ENCODE measurements at regions not wholly inside any gene's neighbourhood (a gene's known extent, or its start where the extent isn't known, plus 50 kb on each side); places are given as distances from the start of the nearest gene placed in this dataset.

- Mint-ChIP-seq H3K4me3 (no peak overlapping the region), H3K4me1 (no peaks in the 10 kb centered on the region), H3K36me3 (ENCODE audit: low read depth) (no peaks in the 10 kb centered on the region), H3K9me3 (ENCODE audit: low read depth) (peaks cover 9% of the 10 kb centered on the region), H3K27me3 (peaks cover 9% of the 10 kb centered on the region), H3K27ac (no peak overlapping the region)
- POLR2A ChIA-PET = no interaction called here
- DNase-seq (no peak), ATAC-seq (no peak)
- intact Hi-C loops (cut with DNase I, micrococcal nuclease) = no loop called here
- CTCF ChIA-PET = no interaction called here
Observed at GRCh38 chr9:113742878-113743277, 133.2 kb upstream of the ZNF618 start.

DNA sequence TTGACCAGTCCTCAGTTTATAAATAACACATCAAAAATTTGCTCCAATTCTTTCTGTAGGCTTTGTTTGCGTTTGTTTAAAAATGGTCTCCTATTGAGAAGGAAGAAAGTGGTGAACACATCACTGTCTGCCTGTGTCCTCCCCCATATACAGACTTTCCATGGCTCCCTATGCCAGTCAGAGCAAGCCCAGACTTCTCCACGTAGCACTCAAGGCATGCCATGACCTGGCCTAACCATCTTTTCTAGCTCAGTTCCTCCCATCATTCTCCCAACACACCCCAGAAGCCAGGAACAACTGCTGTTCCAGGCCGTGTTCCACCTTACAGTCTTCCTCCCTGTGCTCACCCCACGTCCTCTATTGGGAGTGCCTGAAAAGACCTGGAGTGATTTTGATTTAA lies 129.6 kb upstream of the ZNF618 start:
- CTCF ChIA-PET = interaction anchor here (0.5 to 2.0 kb wide), 3 partner anchors 10 to 344 kb away, joined by 3 to 8 read pairs (median 3); no protein-coding TSS in a partner anchor
- no peaks in the 10 kb centered on the region for H3K4me1 Mint-ChIP-seq
- no peak overlapping the region for H3K27ac Mint-ChIP-seq
- H3K36me3 Mint-ChIP-seq (ENCODE audit: low read depth) = no peaks in the 10 kb centered on the region
- no peak for ATAC-seq
- intact Hi-C loops (cut with DNase I, micrococcal nuclease) = no loop called here
- H3K27me3 Mint-ChIP-seq = peaks cover 7% of the 10 kb centered on the region
- H3K9me3 Mint-ChIP-seq (ENCODE audit: low read depth) = peaks cover 11% of the 10 kb centered on the region
- H3K4me3 Mint-ChIP-seq = no peak overlapping the region
- DNase-seq = no peak
- POLR2A ChIA-PET = no interaction called here

- POLR2A ChIA-PET = no interaction called here
- no peaks in the 10 kb centered on the region for H3K36me3 Mint-ChIP-seq (ENCODE audit: low read depth)
- DNase-seq = no peak
- intact Hi-C loops (cut with DNase I, micrococcal nuclease) = no loop called here
- H3K4me3 Mint-ChIP-seq = no peak overlapping the region
- H3K9me3 Mint-ChIP-seq (ENCODE audit: low read depth) = peaks cover 11% of the 10 kb centered on the region
- H3K4me1 Mint-ChIP-seq = no peaks in the 10 kb centered on the region
- no peak overlapping the region for H3K27ac Mint-ChIP-seq
- ATAC-seq = no peak
- H3K27me3 Mint-ChIP-seq = peaks cover 9% of the 10 kb centered on the region
- CTCF ChIA-PET = no interaction called here
Observed at GRCh38 chr9:113748135-113748534, 128.0 kb upstream of the ZNF618 start.

DNA sequence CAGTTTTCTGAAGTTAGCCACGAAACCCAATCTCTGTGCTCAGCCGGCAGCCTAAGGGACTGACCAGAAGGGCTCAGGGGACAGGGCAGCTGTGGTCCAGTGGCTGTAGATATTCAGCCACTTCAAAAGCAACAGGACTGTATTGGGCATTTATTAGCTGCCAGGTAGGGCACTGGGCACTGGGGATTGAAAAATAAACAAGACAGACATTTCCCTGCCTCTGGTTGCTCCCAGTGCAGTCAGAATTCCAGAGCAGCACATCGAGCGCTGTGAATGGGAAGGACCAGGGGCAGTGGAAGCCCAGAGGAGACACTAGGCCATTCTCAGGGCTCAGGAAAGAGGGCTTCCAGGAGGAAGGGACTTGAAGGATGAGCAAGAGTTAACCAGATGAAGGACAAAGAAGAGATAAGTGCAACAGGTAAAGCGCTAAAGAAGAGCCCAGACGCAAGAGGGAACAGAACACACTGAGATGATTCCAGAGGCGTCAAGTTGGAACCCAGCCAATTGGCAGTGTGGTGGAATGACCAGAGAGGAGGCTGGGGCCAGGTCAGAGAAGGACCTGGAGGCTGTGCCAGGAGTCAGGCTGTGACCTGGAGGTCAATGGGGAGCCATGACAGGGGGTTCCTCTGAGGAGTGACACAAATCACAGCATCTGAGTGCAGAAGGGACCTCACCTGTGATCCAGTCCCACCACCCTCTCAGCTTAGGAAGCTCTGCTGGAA lies 122.5 kb upstream of the ZNF618 start:
- ATAC-seq (no peak), DNase-seq (no peak)
- Mint-ChIP-seq H3K27ac (no peak overlapping the region), H3K4me1 (no peaks in the 10 kb centered on the region), H3K4me3 (no peak overlapping the region), H3K27me3 (peaks cover 26% of the 10 kb centered on the region), H3K9me3 (ENCODE audit: low read depth) (peaks cover 5% of the 10 kb centered on the region), H3K36me3 (ENCODE audit: low read depth) (no peaks in the 10 kb centered on the region)
- CTCF ChIA-PET = no interaction called here
- POLR2A ChIA-PET = no interaction called here
- intact Hi-C loops (cut with DNase I, micrococcal nuclease) = no loop called here

DNA sequence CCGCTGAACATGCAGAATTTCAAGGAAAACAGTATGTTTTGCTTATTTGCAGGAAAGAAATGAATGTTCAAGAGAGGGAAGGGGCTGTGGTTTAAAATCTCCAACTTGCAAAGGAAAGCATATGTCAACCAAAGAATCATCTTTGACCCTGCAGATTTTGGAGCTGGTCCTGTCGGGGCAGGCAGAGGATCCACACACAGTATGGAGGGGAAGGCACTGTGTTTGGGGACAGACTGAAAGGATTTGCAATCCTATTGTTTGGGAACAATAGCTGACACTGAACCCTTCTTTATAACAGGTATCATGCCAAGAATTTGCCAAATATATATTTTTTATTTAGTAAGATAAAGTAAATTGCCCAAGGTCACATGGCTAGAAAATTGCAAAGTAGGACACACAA lies 121.4 kb upstream of the ZNF618 start:
- no peak overlapping the region for H3K4me3 Mint-ChIP-seq
- no peaks in the 10 kb centered on the region for H3K36me3 Mint-ChIP-seq (ENCODE audit: low read depth)
- ATAC-seq (no peak), DNase-seq (no peak)
- no peak overlapping the region for H3K27ac Mint-ChIP-seq
- peaks cover 34% of the 10 kb centered on the region for H3K27me3 Mint-ChIP-seq
- no peaks in the 10 kb centered on the region for H3K9me3 Mint-ChIP-seq (ENCODE audit: low read depth)
- no peaks in the 10 kb centered on the region for H3K4me1 Mint-ChIP-seq
- intact Hi-C loops (cut with DNase I, micrococcal nuclease) = no loop called here
- CTCF ChIA-PET = interaction anchor here (0.6 kb wide), 1 partner anchor 1460 kb away, joined by 3 read pairs; no protein-coding TSS in a partner anchor
- POLR2A ChIA-PET = no interaction called here

- peaks cover 34% of the 10 kb centered on the region for H3K27me3 Mint-ChIP-seq
- no peak overlapping the region for H3K27ac Mint-ChIP-seq
- H3K4me1 Mint-ChIP-seq = no peaks in the 10 kb centered on the region
- no peaks in the 10 kb centered on the region for H3K36me3 Mint-ChIP-seq (ENCODE audit: low read depth)
- POLR2A ChIA-PET = no interaction called here
- no peak overlapping the region for H3K4me3 Mint-ChIP-seq
- CTCF ChIA-PET = interaction anchor here (1.1 kb wide), 1 partner anchor 20 kb away, joined by 3 read pairs; no protein-coding TSS in a partner anchor
- ATAC-seq (no peak), DNase-seq (no peak)
- no peaks in the 10 kb centered on the region for H3K9me3 Mint-ChIP-seq (ENCODE audit: low read depth)
- intact Hi-C loops (cut with DNase I, micrococcal nuclease) = no loop called here
Observed at GRCh38 chr9:113755433-113755832, 120.7 kb upstream of the ZNF618 start.

DNA sequence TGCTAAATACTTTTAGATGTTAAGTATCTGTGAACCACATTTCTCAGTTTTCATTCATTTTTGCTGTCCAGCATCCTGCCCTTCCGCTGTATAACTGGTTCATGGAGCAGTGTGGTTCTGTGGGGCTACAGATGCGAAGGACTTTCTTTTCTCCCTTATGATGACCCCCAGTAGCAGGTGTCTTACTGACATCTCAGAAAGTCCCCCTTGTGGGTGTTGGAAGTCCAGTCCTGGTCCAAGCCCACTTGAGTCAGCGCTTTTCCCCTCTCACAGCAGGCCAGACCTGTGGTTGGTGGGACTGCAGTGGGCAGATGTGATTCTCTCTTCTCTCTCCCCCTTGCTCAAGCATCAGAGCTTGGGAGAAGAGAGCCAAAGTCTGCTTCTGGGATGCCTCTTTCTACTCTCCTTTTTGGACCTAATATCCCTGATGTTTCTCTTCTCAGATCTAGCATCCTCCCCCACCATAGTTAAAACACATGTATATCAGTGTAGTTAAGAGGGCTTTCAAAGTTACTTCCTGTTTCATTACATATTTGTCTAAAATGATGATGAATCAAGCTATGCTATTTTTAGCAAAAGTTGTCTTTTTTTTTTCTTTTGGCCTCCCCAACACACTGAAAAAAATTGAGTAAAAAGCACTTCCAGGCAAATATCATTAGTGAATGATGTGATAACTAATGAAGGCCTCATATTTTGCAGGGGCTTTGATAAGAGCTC lies 119.5 kb upstream of the ZNF618 start:
- no peaks in the 10 kb centered on the region for H3K4me1 Mint-ChIP-seq
- H3K4me3 Mint-ChIP-seq = no peak overlapping the region
- no peak for DNase-seq
- no peak overlapping the region for H3K27ac Mint-ChIP-seq
- no peaks in the 10 kb centered on the region for H3K36me3 Mint-ChIP-seq (ENCODE audit: low read depth)
- intact Hi-C loops (cut with DNase I, micrococcal nuclease) = no loop called here
- no peaks in the 10 kb centered on the region for H3K9me3 Mint-ChIP-seq (ENCODE audit: low read depth)
- peaks cover 36% of the 10 kb centered on the region for H3K27me3 Mint-ChIP-seq
- no peak for ATAC-seq
- CTCF ChIA-PET = interaction anchor here (1.0 to 1.1 kb wide), 2 partner anchors 14 to 21 kb away, joined by 3 to 7 read pairs; no protein-coding TSS in a partner anchor
- POLR2A ChIA-PET = no interaction called here

- ChIA-PET CTCF (interaction anchor here (0.6 kb wide), 1 partner anchor 200 kb away, joined by 3 read pairs; no protein-coding TSS in a partner anchor), POLR2A (no interaction called here)
- H3K9me3 Mint-ChIP-seq (ENCODE audit: low read depth) = peaks cover 6% of the 10 kb centered on the region
- H3K36me3 Mint-ChIP-seq (ENCODE audit: low read depth) = no peaks in the 10 kb centered on the region
- intact Hi-C loops (cut with DNase I, micrococcal nuclease) = no loop called here
- ATAC-seq (no peak), DNase-seq (no peak)
- no peak overlapping the region for H3K27ac Mint-ChIP-seq
- H3K4me3 Mint-ChIP-seq = no peak overlapping the region
- peaks cover 26% of the 10 kb centered on the region for H3K27me3 Mint-ChIP-seq
- H3K4me1 Mint-ChIP-seq = no peaks in the 10 kb centered on the region
Observed at GRCh38 chr9:113763429-113763828, 112.7 kb upstream of the ZNF618 start.

DNA sequence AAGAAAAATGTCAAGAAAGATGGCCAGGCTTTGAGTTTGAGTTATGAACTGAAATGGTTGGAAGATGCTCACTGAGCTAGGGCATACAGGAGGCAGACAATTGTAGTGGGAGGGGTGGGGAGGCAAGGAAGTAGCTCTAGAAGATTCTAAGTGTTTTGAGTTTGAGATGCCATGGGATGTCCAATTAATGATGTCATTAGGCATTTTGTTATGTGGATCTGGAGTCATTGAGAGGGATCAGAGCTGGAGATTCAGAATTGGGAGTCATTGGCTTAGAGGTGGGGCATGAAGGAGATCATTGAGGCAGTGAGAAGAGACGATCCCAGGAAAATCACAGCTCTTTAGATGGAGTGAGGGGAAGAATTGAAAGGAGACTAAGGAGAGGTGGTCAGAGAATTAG lies 111.5 kb upstream of the ZNF618 start:
- Mint-ChIP-seq H3K4me1 (no peaks in the 10 kb centered on the region), H3K4me3 (no peak overlapping the region), H3K9me3 (ENCODE audit: low read depth) (peaks cover 6% of the 10 kb centered on the region), H3K27me3 (peaks cover 24% of the 10 kb centered on the region), H3K36me3 (ENCODE audit: low read depth) (no peaks in the 10 kb centered on the region), H3K27ac (no peak overlapping the region)
- ChIA-PET CTCF (no interaction called here), POLR2A (no interaction called here)
- no peak for ATAC-seq
- intact Hi-C loops (cut with DNase I, micrococcal nuclease) = no loop called here
- no peak for DNase-seq

DNA sequence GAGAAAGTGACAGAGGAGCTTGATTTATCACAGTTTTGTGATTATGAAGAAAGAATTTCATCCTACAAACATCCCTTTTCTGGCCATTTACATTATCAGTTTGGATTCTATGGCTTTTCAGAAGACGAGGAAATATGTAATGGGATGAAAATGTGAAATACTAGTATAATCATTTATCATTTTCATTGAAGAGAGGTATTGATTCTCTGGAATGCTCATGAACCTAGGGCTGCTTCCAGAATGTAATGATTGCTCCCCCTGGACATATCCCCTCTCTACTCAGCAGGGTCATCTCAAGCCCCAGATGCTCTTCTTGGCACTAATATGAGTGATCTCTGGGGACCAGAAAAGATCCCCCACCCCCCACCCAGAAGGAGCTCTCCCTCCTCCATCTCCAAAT lies 106.7 kb upstream of the ZNF618 start:
- no peak for DNase-seq
- ATAC-seq = no peak
- ChIA-PET POLR2A (no interaction called here), CTCF (no interaction called here)
- intact Hi-C loops (cut with DNase I, micrococcal nuclease) = no loop called here
- Mint-ChIP-seq H3K27ac (no peak overlapping the region), H3K9me3 (ENCODE audit: low read depth) (peaks cover 4% of the 10 kb centered on the region), H3K36me3 (ENCODE audit: low read depth) (no peaks in the 10 kb centered on the region), H3K4me3 (no peak overlapping the region), H3K4me1 (no peaks in the 10 kb centered on the region), H3K27me3 (peaks cover 15% of the 10 kb centered on the region)

- intact Hi-C loops (cut with DNase I, micrococcal nuclease) = no loop called here
- no peaks in the 10 kb centered on the region for H3K4me1 Mint-ChIP-seq
- H3K36me3 Mint-ChIP-seq (ENCODE audit: low read depth) = no peaks in the 10 kb centered on the region
- H3K4me3 Mint-ChIP-seq = no peak overlapping the region
- CTCF ChIA-PET = interaction anchor here (1.2 kb wide), 1 partner anchor 13 kb away, joined by 7 read pairs; no protein-coding TSS in a partner anchor
- H3K27ac Mint-ChIP-seq = no peak overlapping the region
- ATAC-seq = no peak
- peaks cover 9% of the 10 kb centered on the region for H3K27me3 Mint-ChIP-seq
- DNase-seq = no peak
- H3K9me3 Mint-ChIP-seq (ENCODE audit: low read depth) = peaks cover 4% of the 10 kb centered on the region
- POLR2A ChIA-PET = no interaction called here
Observed at GRCh38 chr9:113770396-113770795, 105.7 kb upstream of the ZNF618 start.

DNA sequence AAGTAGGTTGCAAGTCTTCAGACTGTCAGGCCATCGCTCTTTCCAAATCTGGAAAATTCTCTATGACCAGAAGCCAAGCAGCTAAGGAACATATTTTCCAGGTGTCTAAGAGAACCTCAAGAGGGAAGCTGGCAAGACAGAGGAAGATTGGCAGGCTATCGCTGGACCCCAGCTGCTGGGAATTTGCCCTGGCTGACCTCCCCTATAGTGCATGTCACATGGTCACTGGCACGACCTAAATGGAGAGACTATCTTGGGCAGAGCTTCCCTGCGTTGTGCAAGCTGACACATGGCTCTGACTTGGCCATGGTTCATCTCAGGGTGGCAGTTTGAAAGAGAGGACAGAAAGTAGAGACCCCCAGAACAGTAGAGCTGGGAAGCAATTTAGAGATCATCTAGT lies 104.9 kb upstream of the ZNF618 start:
- ATAC-seq (no peak), DNase-seq (no peak)
- intact Hi-C loops (cut with DNase I, micrococcal nuclease) = no loop called here
- Mint-ChIP-seq H3K36me3 (ENCODE audit: low read depth) (no peaks in the 10 kb centered on the region), H3K4me3 (no peak overlapping the region), H3K9me3 (ENCODE audit: low read depth) (peaks cover 4% of the 10 kb centered on the region), H3K27me3 (peaks cover 9% of the 10 kb centered on the region), H3K4me1 (no peaks in the 10 kb centered on the region), H3K27ac (no peak overlapping the region)
- ChIA-PET POLR2A (no interaction called here), CTCF (interaction anchor here (0.6 to 1.3 kb wide), 3 partner anchors 11 to 106 kb away, joined by 3 to 7 read pairs (median 3); no protein-coding TSS in a partner anchor)

All from activated CD4-positive, alpha-beta T cell treated with anti-CD3 and anti-CD28 coated beads for 36 hours (primary cell).